NOMO-1 (cell line): ENCODE measurements at regions not wholly inside any gene's neighbourhood (a gene's known extent, or its start where the extent isn't known, plus 50 kb on each side); places are given as distances from the start of the nearest gene placed in this dataset.

Experiments
- DNase-seq, 2 experiments: peaks; one replicate each; lab custom pipeline; 2025; ENCODE audit not compliant: unreplicated experiment in 2 of 2; lab: John Stamatoyannopoulos, UW

DNA sequence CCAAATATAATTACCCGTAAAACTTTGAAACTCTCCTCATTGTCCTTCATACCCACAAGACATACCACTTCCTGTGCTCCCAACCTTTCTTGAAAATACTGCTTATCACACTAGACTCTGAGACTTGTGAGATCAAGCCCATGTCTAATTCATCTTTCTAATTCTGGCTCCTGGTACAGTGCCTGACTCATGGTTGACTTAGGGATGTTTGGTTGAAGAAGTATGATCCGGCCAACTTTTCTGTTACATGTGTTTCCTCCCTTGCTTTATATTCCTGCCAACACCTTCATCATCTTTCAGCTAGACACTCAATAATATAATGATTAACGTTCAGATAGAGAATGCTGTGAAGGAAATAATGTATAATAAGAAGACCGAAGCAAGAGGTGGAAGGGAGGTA lies 58.2 kb downstream of the MEX3B start:
- DNase-seq = no peak

DNA sequence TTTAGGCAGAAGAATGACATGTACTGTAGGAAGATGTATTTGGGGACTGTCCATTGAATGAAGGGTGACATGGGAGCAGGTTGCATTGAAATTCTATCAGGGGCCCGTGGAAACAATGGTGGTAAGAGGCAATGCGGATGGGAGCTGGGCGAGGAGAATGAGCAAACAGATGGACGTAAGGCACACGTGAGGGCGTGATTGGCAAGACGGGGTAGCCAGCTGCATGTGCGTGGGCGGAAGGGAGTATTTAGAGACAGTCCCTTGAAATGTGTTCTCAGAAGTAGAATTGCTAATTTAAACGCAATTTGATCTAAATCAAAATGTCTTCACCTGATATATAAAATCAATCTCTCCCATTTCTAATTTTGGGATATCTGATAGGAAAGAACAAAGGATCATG lies 62.3 kb downstream of the MEX3B start:
- no peak for DNase-seq

DNA sequence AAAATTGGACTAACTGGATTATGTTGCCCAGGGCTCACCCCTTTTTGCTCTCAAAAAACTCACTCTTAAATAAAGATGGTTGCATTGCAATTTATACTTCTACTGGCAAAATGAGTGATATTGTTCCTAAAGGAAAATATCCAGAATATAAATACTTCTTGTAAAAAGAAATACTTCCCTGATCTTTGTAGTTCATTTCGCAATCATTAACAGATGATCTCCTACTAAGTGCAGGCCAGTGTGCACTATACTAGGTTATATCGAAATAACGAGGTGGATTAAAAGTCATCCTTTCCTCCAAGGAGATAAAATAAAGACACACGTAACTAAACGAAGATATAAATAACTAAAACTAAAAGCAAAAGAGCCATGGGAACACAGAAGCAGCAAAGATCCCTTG lies 63.0 kb downstream of the MEX3B start:
- DNase-seq = no peak

DNA sequence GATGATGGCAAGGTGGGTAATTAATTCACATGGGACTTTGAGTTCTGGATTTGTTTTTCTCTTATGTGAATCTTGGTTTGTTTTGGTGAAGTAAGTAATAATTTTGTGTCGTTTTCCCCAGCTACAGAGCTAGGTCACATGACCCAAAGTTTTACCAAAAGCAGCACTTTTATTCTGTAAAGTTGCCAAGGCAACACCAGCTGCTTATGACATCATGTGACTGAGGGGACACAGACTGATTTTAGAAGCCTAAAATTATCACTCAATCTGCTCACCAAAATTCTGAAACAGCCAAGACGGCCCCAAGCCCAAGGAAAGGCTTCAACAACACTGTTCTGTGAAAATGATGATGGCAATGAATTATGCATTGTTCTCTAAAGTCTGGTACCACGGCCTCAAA lies 63.9 kb downstream of the MEX3B start:
- no peak for DNase-seq

DNA sequence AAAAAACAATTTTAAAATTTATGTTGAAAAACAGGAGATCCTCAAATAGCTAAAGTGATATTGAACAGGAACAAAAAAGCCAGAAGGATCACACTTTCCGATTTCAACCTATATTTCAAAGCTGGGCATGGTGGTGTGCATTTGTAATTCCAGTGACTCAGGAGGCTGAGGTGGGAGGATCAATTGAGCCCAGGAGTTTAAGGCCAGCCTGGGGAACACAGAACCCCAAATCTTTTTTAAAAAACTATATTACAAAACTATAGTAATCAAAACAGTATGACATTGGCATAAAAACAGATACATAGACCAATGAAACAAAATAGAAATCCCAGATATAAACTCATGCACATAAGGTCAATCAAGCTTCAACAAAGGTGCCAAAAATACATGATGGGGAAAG lies 68.4 kb downstream of the MEX3B start:
- DNase-seq = no peak

DNA sequence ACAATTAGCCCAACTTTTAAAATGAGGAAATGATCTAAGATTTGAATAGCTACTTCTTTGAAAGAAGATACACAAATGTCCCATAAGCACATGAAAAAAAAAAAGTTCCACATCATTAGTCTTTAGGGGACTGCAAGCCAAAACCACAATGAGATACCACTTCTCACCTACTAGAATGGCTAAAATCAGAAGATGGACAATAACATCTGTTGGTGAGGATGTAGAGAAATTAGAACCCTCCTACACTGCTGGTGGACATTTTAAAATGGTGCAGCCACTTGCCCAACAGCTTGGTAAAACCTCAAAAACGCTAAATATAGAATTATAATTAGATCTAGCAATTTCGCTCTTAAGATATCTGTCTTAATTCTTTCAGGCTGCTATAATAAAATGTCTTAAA lies 77.1 kb downstream of the MEX3B start:
- DNase-seq = no peak

DNA sequence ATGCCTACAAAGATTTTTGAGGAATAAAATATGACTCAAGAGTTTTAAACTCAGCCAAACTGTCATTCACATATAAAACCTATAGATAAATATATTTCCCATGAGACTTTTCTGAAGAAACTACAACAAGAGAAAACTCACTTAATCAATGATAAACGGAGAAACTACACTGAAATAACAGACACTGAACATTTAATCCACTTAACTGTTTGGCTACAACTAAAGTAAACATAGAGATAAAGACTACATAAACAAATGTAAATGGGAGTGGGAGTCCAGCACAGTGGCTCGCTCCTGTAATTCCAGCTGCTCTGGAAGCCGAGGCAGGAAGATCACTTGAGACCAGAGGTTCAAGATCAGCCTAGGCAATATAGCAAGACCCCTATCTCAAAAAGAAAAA lies 79.2 kb downstream of the MEX3B start:
- no peak for DNase-seq

DNA sequence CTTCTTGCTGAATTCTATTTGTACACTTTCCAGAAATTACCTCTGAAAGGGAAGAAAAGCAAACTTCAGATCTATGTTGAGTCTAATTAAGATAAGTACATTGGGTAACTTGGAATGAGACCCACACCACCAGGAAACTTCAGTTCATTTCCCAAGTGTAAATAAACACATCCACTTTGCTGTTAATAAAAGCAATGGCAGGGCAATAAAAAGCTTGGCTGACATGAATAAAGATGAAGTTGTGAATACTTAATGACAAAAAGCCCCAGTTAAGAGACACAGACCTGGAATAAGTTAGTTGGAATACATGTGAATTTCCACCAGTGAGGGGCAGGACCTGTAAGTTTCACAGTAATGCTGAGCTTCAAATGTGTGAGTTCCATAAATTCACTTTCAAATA lies 83.3 kb downstream of the MEX3B start:
- no peak for DNase-seq

DNA sequence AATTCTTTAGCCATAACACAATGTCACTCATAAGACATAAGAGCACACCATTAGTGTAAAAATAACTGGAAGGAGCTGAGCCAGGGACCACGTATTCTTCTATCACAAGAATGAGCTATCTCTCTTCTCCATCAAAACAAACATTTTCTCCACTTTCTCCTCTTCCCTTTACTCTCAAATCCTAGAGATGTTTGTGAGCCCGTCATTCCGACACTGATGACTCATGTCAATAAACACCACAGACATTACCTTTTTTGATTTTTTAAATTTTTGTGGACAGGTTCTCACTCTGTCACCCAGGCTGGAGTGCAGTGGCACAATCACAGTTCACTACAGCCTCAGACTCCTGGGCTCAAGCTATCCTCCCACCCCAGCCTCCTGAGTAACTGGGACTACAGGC lies 86.6 kb downstream of the MEX3B start:
- no peak for DNase-seq

DNA sequence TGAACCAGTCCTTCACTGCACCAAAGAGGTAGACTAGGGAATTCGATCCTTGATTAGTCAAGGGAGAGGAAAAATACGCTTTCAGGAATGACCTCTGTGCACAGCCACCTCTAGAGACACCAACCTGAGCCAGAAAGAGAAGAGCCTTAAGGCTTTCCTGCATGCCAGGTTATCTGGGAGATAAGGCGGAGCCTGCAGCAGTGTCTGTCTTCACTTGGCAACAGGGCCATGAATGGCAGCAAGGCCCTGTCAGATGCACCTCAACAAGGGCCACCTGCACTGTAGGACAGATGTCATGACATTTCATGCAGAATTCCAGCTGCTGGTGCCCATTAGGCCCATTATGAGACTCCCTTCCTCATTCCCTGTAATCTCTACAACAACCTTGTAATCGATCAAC lies 88.1 kb downstream of the MEX3B start:
- no peak for DNase-seq

DNA sequence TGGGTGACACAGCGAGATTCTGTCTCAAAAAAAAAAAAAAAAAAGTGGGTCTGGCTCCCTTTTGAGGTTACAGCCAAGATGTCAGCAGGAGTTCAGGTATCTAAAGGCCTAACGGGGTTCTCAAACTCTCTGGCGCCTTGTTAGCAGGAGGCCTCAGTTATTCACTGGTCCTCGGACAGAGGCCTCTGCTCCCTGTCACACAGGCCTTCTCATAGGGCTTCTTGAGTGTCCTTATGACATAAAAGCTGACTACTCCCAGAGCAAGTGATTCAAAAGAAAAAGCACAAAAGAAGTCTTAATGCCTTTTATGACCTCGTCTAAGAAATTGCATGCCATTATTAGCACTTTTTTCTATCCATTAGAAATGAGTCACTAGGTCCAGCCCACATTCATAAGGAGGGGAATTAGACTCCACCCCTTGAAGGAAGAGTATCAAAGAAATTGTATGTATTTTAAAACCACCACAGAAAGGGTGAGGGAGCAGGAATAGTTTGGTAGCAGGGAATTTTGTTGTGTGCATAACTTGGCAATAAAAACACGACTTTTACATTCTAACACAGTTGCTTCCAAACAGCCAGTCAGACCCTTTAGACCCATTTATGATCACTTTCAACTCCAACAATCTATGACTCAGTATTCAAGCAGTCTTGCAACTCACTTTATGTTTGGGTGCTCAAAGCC lies 90.3 kb downstream of the MEX3B start:
- DNase-seq = no peak

DNA sequence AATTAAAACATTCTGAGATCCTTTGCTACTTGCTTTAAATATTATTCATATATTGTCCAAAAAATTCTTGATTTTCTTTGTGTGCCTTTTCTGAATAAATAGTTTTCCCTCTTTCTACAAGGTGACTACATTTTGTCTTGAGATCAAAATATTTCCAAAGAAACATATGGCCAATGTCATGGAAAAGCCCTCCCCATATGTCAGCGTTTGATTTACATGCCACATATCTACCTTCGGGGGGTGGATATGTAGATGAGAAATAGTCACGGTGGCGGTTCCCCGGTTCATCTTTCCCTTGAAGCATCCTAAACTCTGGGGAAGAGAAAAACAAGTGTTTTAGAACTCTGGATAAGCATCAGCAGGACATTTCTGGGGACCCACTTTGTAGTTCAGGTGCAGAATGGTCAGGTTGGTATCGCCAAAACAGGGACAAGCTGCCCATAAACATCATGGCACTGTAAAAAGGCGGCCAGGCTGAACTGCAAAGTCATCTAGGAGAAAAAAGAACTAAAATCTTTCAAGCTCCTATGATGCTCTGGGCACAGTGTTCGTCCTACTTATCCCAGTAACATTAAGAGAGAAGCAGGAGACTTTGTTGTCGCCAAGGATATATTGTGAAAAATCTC lies 91.5 kb downstream of the MEX3B start:
- no peak for DNase-seq

DNA sequence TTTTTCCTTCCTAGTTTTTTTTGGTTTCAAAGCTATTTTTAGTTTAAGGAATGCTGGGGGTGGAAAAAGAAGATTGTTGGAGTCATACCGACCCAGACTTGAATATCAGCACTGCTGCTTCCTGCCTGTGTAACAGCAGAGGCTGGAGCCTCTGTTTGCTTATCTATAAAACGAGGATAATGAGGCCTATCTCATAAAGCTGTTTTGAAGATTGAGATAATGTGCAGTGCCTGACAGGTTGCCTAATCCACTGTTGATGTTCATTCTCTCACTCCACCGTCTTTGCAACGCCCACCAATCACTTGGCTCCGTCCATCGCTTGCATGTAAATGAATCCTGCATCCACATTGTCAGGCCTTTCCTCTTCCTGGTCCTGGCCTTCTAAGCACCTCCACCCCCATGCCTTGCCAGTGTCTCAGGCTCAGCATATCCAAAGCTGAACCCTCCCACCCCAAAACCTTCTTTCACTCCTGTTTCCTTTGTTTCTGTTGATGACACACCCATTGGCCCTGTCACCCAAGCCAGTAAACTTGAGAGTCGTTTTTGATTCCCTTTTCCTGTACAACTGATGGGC lies 94.9 kb downstream of the MEX3B start:
- no peak for DNase-seq

DNA sequence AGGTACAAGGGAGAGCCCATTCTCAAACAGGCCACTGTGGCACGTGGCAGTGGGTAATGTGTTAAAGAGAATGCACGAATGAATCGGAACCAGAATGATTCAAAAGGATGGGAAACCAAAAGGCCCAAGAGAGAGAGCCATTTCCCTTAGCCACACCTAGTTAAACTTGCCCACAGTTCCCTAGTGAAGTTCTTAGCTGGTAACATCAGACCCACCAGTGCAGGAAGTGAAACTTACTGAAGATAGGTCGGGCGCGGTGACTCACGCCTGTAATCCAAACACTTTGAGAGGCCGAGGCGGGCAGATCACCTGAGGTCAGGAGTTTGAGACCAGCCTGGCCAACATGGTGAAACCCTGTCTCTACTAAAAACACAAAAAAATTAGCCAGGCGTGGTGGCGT lies 97.1 kb downstream of the MEX3B start:
- DNase-seq = peak; percentile 58 to 67

DNA sequence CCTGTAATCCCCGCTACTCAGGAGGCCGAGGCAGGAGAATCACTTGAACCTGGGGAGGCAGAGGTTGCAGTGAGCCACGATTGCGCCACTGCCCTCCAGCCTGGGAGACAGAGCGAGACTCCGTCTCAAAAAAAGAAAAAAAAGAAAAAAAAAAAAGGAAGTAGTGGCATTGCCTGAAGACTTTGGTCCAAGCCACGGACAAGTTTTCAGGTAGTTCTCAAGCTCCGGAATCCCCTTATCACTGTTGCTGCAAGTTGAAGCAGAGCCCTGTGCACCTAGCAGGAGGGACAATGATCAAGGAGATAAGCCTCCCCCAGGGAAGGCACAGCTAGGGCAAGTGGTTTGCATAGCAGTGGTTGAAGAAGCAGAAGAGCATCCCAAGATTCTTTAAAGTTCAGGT lies 97.6 kb downstream of the MEX3B start:
- no peak for DNase-seq

DNA sequence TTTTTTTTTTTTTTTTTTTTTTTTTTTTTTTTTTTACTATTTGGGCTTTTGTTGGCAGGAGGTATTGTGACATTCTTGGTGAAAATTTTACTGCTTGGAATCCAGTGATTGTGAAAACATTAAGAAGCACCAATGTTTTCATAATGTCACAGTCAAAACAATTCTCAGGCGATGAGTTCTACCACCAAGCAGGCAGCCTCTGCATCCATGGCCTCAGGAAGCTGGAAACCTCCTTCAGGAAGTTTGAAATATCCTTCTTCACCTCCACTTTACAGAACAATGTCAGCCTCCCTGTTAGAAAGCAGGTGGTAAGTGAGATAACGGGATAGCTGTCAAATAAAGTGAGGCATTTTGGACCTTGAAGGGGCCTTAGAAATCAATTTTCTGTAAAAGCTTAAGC lies 98.3 kb downstream of the MEX3B start:
- DNase-seq = peak in 1 of 2 experiments; percentile 24

DNA sequence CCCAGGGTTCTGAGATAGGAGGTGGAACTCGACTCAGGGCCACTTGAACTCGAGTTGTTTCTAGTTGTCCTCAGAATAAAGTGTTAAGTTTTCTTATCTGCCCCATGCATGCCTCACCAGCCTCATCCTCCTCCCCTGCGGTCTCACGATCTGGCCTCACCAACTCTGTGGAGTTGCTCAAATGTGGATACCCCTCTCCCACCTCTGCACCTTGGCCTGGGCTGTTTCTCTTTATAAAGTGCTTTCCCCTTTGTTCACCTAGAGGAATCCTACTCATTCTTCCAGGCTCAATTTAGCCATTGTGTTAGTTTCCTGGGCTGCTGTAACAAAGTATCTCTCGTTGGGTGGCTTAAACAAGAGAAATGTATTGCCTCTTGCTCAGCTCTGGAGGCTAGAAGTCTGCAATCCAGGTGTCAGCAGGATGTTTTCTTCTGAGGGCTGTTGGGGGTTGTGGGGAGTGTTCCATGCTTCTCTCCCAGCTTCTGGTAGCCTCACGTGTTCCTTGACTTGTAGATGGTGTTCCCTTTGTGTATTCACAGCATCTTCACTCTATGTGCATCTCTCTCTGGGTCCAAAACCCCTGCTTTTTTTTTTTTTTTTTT lies 100.7 kb downstream of the MEX3B start:
- DNase-seq = no peak

DNA sequence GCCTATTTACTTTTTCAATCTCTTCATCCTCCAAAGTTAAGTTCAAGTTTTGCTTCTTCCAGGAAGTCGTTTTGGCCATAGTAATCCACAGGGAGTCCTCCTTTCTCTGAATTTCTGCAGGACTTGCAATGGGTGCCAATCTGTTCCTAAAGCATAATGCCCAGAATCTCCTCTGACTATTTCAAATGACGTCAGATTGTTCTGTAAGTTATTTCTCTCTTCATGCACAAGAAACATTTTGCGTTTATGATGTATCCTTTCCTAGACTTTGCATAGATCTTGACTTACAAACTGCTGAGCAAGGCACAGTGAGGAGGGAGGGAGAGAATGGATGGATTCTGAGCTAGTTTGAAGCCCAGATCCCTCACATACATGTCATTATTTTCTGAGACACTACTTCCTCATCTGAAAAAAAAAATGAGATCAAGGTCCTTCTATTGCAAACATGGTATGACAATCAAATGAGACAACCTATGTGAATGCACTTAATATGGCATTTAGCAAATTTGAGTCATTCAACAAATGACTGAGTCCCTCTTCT lies 103.1 kb downstream of the MEX3B start:
- no peak for DNase-seq

DNA sequence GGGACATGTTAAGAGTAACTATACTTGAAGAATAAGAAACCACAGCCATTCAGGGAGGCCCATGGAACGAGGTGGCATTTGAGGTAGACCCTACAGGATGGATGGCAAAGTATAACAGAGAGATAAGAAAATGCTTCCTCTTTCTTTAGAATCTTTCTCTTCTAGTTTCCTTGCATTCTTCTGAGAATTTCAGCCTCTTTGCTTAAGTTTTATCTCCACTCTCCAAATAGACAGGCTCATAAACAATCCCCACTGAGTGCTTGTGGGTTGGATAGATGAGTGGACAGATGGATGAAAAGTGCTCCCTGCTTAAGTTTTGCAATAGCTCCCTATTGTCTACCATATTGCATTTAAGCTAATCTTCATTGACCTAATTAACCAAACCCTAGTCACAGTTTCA lies 103.7 kb downstream of the MEX3B start:
- no peak for DNase-seq

DNA sequence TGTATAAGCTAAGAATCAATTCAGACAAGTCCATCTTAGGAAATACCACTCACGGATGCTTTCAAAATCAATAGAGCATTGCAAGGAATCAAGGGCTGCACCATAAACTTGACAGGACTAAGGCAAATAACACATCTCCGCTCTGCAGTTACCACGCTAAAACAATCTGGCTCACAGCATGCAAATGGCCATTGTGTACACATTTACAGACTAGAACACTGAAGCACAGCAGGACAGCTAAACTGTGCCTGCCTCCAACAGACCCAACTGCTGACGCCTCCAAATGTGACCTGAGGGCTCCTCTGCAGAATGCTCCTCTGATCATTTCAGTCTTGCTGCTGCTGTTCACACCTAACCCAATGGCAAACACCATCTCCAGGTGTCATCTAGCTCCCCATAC lies 104.3 kb downstream of the MEX3B start:
- DNase-seq = no peak

DNA sequence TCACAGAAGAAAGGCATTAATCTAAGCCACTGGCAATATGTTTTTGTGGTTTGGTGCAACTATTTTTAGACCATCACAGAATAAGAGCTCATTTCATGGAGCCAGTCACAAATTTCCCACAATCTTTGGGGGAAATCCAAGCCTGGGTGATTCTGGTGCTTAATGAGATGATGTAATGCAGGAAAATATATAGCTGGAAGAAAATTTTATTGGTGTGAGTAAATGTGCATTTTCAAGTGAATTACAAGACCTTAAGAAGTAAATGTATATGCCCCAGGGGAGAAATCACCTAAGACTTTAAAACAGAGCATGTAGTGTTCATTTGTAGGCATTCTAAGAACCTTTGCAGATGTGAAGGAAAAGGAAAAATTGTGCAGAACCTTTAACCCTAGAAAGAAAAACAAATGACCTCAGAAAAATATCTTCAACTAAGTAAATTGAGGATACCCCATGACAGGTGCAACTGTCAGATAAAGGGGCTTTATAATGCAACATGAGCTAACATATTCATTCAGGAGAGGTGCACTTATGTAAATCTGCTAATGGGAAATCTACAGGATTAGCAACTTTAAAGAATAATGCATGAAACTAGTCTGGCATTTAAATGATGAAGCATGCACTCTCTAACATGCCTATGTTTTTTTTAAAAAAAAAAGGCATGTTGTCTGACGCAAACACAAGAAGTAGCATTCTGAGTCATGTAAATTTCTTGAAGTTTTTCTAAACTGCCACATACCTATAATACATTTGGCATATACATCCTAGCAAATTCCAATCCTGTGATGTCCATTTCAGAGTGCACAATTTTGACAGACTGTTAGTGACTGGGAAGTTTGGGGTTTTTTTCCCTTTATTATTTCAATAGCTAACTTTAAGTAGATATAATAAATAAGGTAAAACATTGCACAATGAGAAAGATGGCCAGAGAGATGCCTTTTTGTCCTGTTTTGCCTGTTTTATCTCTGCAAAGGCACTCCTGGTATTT lies 105.1 kb downstream of the MEX3B start:
- DNase-seq = no peak
